Peyer's patch (tissue), 4 donors: ENCODE measurements at regions not wholly inside any gene's neighbourhood (a gene's known extent, or its start where the extent isn't known, plus 50 kb on each side); places are given as distances from the start of the nearest gene placed in this dataset.

ENCODE experiments used
- DNase-seq, 3 donors: peaks; one replicate each; pipeline ENCODE4 v3.0.0-alpha.2; 2017 to 2019
- H3K27ac ChIP-seq, 4 donors: fragments of 200-600 bp; sonication (generic); one replicate each; pipeline ENCODE4 v1.5.1; 2016 to 2019
- H3K27me3 ChIP-seq, 2 donors: fragments of 200-600 bp; sonication (generic); one replicate each; pipeline ENCODE4 v1.5.1; 2019
- H3K36me3 ChIP-seq, 3 donors: fragments of 200-600 bp; sonication (generic); one replicate each; pipeline ENCODE4 v1.5.1; 2016 to 2019
- H3K4me1 ChIP-seq, 4 donors: fragments of 200-600 bp; sonication (generic); one replicate each; pipeline ENCODE4 v1.5.1; 2016 to 2019
- H3K4me3 ChIP-seq, 4 donors: fragments of 200-600 bp; sonication (generic); 1 replicate in 3 of 4; 2 replicates in 1 of 4; pipeline ENCODE4 v1.5.1; 2016 to 2019; ENCODE audit warnings: mild to moderate bottlenecking in 1 of 4
- H3K9me3 ChIP-seq, 4 donors: fragments of 200-600 bp; sonication (generic); one replicate each; pipeline ENCODE4 v1.5.1; 2016 to 2019; ENCODE audit warnings: mild to moderate bottlenecking in 1 of 4
- POLR2A ChIP-seq, 2 donors: fragments of 450-650 bp; IDR thresholded peaks; one replicate each; pipeline ENCODE4 v1.5.1; 2017; ENCODE audit warnings: antibody characterized with exemption in 2 of 2, mild to moderate bottlenecking in 2 of 2, moderate library complexity in 2 of 2
- TF ChIP-seq, protein P1 (sequence below), 6 experiments: fragments of 450-650 bp in 4 of 6; fragments of 200-600 bp in 2 of 6; sonication (generic) in 1 of 6; IDR thresholded peaks; one replicate each; pipeline ENCODE4 v1.5.1; 2017 to 2019; ENCODE audit warnings: antibody characterized with exemption in 6 of 6, mild to moderate bottlenecking in 3 of 6, moderate library complexity in 1 of 6

DNA sequence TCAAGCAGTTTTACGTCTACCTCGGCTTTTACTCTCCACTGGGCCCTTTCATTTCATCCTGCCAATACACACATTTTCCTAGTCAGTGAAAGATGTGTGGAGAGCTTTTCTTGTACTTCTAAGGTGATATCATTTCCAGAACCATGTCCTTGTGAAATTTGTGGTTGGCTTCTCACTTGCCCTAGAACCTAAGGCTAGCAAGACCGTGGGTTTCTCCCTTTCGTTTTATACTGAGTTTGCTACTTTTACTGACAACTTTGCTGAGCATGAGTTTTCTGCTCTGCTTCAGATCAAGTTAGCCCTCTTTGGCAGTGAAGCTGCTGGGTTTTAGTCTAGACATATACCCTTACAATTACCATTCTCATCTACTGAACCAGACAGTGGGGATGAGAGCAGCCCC, 95.7 kb upstream of the FRMPD4 start:
- no peaks in the 10 kb centered on the region for H3K9me3 ChIP-seq
- no peak overlapping the region for H3K4me3 ChIP-seq
- H3K27me3 ChIP-seq, result no peaks in the 10 kb centered on the region
- no peak for DNase-seq
- no peaks in the 10 kb centered on the region for H3K36me3 ChIP-seq
- no peak for TF ChIP-seq POLR2A (IDR thresholded peaks at IDR 0.05)
- TF ChIP-seq, protein P1, sequence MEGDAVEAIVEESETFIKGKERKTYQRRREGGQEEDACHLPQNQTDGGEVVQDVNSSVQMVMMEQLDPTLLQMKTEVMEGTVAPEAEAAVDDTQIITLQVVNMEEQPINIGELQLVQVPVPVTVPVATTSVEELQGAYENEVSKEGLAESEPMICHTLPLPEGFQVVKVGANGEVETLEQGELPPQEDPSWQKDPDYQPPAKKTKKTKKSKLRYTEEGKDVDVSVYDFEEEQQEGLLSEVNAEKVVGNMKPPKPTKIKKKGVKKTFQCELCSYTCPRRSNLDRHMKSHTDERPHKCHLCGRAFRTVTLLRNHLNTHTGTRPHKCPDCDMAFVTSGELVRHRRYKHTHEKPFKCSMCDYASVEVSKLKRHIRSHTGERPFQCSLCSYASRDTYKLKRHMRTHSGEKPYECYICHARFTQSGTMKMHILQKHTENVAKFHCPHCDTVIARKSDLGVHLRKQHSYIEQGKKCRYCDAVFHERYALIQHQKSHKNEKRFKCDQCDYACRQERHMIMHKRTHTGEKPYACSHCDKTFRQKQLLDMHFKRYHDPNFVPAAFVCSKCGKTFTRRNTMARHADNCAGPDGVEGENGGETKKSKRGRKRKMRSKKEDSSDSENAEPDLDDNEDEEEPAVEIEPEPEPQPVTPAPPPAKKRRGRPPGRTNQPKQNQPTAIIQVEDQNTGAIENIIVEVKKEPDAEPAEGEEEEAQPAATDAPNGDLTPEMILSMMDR (IDR thresholded peaks at IDR 0.05), result no peak
- no peak overlapping the region for H3K27ac ChIP-seq
- no peaks in the 10 kb centered on the region for H3K4me1 ChIP-seq

GRCh38 chrX:12052109-12052508, 86.2 kb upstream of the FRMPD4 start:
- no peak overlapping the region for H3K4me3 ChIP-seq
- H3K36me3 ChIP-seq, result no peaks in the 10 kb centered on the region
- H3K4me1 ChIP-seq, result no peaks in the 10 kb centered on the region
- no peak for TF ChIP-seq POLR2A (IDR thresholded peaks at IDR 0.05)
- TF ChIP-seq, protein P1 (IDR thresholded peaks at IDR 0.05), result no peak
- DNase-seq, result no peak
- no peaks in the 10 kb centered on the region for H3K27me3 ChIP-seq
- no peaks in the 10 kb centered on the region for H3K9me3 ChIP-seq
- H3K27ac ChIP-seq, result no peak overlapping the region

DNA sequence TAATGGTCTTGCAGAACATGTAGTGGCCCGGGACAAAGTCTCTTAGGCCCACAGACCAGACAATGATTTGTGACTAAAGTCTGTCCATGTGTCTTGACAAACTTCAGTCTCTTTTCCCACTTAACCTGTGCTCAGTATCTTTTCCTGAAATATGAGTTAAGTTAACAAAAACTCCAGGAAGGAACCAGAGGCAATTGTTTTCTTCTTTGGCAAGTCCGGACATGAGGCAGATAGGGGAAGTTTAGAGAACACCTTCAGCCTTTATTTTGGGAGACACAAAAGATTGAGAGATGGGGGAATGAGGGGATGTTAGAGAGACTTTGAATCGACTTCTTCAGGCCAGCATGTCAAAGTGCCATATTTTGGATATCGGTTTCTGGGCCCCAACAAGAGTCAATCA, 80.2 kb upstream of the FRMPD4 start:
- H3K4me3 ChIP-seq, result no peak overlapping the region
- TF ChIP-seq, protein P1 (IDR thresholded peaks at IDR 0.05), result no peak
- no peak for TF ChIP-seq POLR2A (IDR thresholded peaks at IDR 0.05)
- H3K36me3 ChIP-seq, result no peaks in the 10 kb centered on the region
- no peak for DNase-seq
- no peaks in the 10 kb centered on the region for H3K4me1 ChIP-seq
- H3K9me3 ChIP-seq, result no peaks in the 10 kb centered on the region
- H3K27ac ChIP-seq, result no peak overlapping the region
- H3K27me3 ChIP-seq, result no peaks in the 10 kb centered on the region

- Histone ChIP-seq H3K9me3 (no peaks in the 10 kb centered on the region), H3K27me3 (no peaks in the 10 kb centered on the region), H3K4me3 (no peak overlapping the region), H3K27ac (no peak overlapping the region), H3K36me3 (no peaks in the 10 kb centered on the region), H3K4me1 (no peaks in the 10 kb centered on the region)
- DNase-seq, result no peak
- no peak for TF ChIP-seq POLR2A (IDR thresholded peaks at IDR 0.05)
- TF ChIP-seq, protein P1 (IDR thresholded peaks at IDR 0.05), result no peak
Observed at GRCh38 chrX:12060489-12061260, 77.6 kb upstream of the FRMPD4 start.

DNA sequence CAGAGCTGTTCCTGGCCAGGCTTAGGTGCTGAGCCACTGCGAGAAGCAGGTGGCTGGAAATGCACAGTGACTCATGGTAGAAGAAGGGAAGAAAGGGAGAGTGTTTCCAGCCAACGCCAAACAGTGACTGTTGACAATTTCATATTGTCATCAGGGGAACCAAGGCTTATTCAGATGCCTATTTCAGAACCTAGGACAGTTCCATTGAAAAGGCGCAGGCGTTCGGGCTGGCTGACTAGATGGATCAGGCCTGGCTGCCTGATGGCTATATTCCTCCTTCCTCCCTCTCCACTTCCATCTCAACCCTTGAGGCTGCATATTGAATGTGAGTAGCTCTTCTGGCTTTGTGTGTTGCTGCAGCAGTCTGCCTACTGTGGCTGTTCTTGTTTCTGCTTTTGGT, 73.0 kb upstream of the FRMPD4 start:
- no peaks in the 10 kb centered on the region for H3K9me3 ChIP-seq
- H3K4me1 ChIP-seq, result no peaks in the 10 kb centered on the region
- no peaks in the 10 kb centered on the region for H3K36me3 ChIP-seq
- no peak overlapping the region for H3K4me3 ChIP-seq
- no peak overlapping the region for H3K27ac ChIP-seq
- no peak for DNase-seq
- H3K27me3 ChIP-seq, result no peaks in the 10 kb centered on the region
- TF ChIP-seq, protein P1 (IDR thresholded peaks at IDR 0.05), result no peak
- no peak for TF ChIP-seq POLR2A (IDR thresholded peaks at IDR 0.05)
